Heart left ventricle (tissue), 16 donors: ENCODE measurements at regions not wholly inside any gene's neighbourhood (a gene's known extent, or its start where the extent isn't known, plus 50 kb on each side); places are given as distances from the start of the nearest gene placed in this dataset.

Source experiments
- ATAC-seq, 4 donors: fragments of 200-7000 bp; cut with Tn5 transposase; one replicate each; pipeline ENCODE4 v1.9.1; 2020 to 2022; ENCODE audit warnings: moderate library complexity in 4 of 4, mild to moderate bottlenecking in 3 of 4, moderate number of reproducible peaks in 1 of 4
- DNase-seq, 5 donors: peaks; one replicate each; pipeline ENCODE4 v3.0.0-alpha.2; 2020
- H3K27ac ChIP-seq, 12 donors: fragments of 200-600 bp; sonication (generic) in 4 of 12; one replicate each; pipeline versions ENCODE4 v1.5.0 to v1.8.0; 2016 to 2022; ENCODE audit warnings: mild to moderate bottlenecking in 2 of 12
- H3K27me3 ChIP-seq, 9 donors: fragments of 200-600 bp; sonication (generic) in 2 of 9; one replicate each; pipeline versions ENCODE4 v1.5.1 to v1.8.0; 2016 to 2022; ENCODE audit warnings: mild to moderate bottlenecking in 3 of 9
- H3K36me3 ChIP-seq, 9 donors: fragments of 200-600 bp; sonication (generic) in 2 of 9; one replicate each; pipeline versions ENCODE4 v1.5.0 to v1.8.0; 2018 to 2022; ENCODE audit warnings: mild to moderate bottlenecking in 2 of 9
- H3K4me1 ChIP-seq, 12 donors: fragments of 200-600 bp; sonication (generic) in 4 of 12; one replicate each; pipeline versions ENCODE4 v1.5.0 to v1.8.0; 2016 to 2022; ENCODE audit warnings: mild to moderate bottlenecking in 3 of 12
- H3K4me3 ChIP-seq, 12 donors: fragments of 200-600 bp; sonication (generic) in 4 of 12; one replicate each; pipeline versions ENCODE4 v1.5.0 to v1.8.0; 2017 to 2022; ENCODE audit warnings: mild to moderate bottlenecking in 9 of 12, moderate library complexity in 4 of 12
- H3K9me3 ChIP-seq, 12 donors: fragments of 200-600 bp; sonication (generic) in 4 of 12; one replicate each; pipeline versions ENCODE4 v1.5.0 to v1.8.0; 2016 to 2022; ENCODE audit warnings: mild to moderate bottlenecking in 1 of 12
- POLR2A ChIP-seq, 2 donors: fragments of 450-650 bp; IDR thresholded peaks; one replicate each; pipeline ENCODE4 v1.6.1; 2017; ENCODE audit warnings: antibody characterized with exemption in 2 of 2, mild to moderate bottlenecking in 2 of 2, moderate library complexity in 2 of 2
- WGBS, 4 donors: extraction: QIAGEN DNeasy Blood & Tissue Kit in 2 of 4; methylation state at CpG; one replicate each; pipeline versions ENCODE4 v1.1.5 to v1.1.7; 2013 to 2018; 5-methylcytosine and 5-hydroxymethylcytosine counted together
- intact Hi-C, 10 donors: fragments of 100-400 bp; cut with DNase I; formaldehyde crosslinking; loops; one replicate each; pipeline versions ENCODE4 v1.11.1 to v1.14.2; 2022
- TF ChIP-seq, protein P1 (sequence below), 12 donors: fragments of 200-600 bp; sonication (generic) in 4 of 12; IDR thresholded peaks; one replicate each; pipeline versions ENCODE4 v1.5.0 to v1.8.0; 2018 to 2022; ENCODE audit warnings: antibody characterized with exemption in 12 of 12, mild to moderate bottlenecking in 5 of 12
- donor health status: ischemic (EF 13 %, LVEDD 7.1; RV severe dilation, severe dysfunction).
- donor health status: healthy with polysubstance abuse.
- donor health status: DM: no; HTN: yes; CAD: no.
- donor health status: DM: no; HTN: no; CAD: no.
- donor health status: ischemic (EF 25% LVEDD 6.9; RV normal size, moderate dysfunction).
- donor health status: ischemic (EF 25% LVEDD 5.7; RV mildly dilated, moderate dysfunction).
- donor health status: healthy.
- donor health status: DM: yes; HTN: yes; CAD: no.
- donor health status: ischemic (EF 35%, LVEDD 5.7; RV mildly dilated, moderate dysfunction).
- donor health status: nonischemic (EF 11% LVEDD 7.7; RV severe dilation, severe dysfunction).
- donor health status: DM: yes; HTN: yes; CAD: no.
- donor health status: PGD.
- donor health status: ischemic (EF 29% LVEDD 5.4; RV normal size, mild dysfunction).
- donor health status: nonischemic (EF 23%, LVEDD 6.1; RV moderate dilation, normal function).

- WGBS, 4 donors = 89 to 100% (median 99%) methylated on average over 1 of the region's 1 CpG
- Histone ChIP-seq H3K27ac (no peak overlapping the region), H3K4me3 (no peak overlapping the region), H3K9me3 (no peaks in the 10 kb centered on the region), H3K4me1 (no peaks in the 10 kb centered on the region), H3K36me3 (no peaks in the 10 kb centered on the region), H3K27me3 (no peaks in the 10 kb centered on the region)
- TF ChIP-seq POLR2A (IDR thresholded peaks at IDR 0.05) = no peak
- TF ChIP-seq, protein P1, sequence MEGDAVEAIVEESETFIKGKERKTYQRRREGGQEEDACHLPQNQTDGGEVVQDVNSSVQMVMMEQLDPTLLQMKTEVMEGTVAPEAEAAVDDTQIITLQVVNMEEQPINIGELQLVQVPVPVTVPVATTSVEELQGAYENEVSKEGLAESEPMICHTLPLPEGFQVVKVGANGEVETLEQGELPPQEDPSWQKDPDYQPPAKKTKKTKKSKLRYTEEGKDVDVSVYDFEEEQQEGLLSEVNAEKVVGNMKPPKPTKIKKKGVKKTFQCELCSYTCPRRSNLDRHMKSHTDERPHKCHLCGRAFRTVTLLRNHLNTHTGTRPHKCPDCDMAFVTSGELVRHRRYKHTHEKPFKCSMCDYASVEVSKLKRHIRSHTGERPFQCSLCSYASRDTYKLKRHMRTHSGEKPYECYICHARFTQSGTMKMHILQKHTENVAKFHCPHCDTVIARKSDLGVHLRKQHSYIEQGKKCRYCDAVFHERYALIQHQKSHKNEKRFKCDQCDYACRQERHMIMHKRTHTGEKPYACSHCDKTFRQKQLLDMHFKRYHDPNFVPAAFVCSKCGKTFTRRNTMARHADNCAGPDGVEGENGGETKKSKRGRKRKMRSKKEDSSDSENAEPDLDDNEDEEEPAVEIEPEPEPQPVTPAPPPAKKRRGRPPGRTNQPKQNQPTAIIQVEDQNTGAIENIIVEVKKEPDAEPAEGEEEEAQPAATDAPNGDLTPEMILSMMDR (IDR thresholded peaks at IDR 0.05) = no peak
- ATAC-seq (no peak), DNase-seq (no peak)
- intact Hi-C loops = no loop called here
These were observed 412.1 kb downstream of the CYLC2 start for GRCh38 chr9:103407260-103407659.

DNA sequence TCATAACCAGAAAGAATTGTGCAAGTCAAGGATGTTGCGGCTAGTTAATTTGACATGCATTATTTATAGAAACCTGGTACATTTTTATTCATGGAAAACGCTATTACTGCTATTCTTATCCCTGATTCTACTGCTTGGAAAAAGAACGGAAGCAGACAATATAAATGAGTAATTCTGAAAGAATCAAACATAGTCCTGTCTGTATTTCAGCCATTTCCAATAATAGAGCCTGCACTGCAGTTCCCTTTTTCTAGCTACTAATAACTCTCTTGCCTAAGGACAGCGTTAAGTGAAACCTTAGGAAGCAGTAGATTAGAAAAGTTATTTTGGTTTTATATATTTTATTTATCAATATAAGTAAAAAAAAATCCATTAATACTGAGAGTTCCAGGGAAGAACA lies 414.9 kb downstream of the CYLC2 start:
- no peak overlapping the region for H3K4me3 ChIP-seq
- TF ChIP-seq, protein P1 (IDR thresholded peaks at IDR 0.05) = no peak
- TF ChIP-seq POLR2A (IDR thresholded peaks at IDR 0.05) = no peak
- intact Hi-C loops = no loop called here
- no peaks in the 10 kb centered on the region for H3K9me3 ChIP-seq
- ATAC-seq (no peak), DNase-seq (no peak)
- WGBS, 4 donors = 56 to 66% (median 61%) methylated on average over 4 of the region's 4 CpGs
- no peak overlapping the region for H3K27ac ChIP-seq
- no peaks in the 10 kb centered on the region for H3K27me3 ChIP-seq
- no peaks in the 10 kb centered on the region for H3K36me3 ChIP-seq
- no peaks in the 10 kb centered on the region for H3K4me1 ChIP-seq

DNA sequence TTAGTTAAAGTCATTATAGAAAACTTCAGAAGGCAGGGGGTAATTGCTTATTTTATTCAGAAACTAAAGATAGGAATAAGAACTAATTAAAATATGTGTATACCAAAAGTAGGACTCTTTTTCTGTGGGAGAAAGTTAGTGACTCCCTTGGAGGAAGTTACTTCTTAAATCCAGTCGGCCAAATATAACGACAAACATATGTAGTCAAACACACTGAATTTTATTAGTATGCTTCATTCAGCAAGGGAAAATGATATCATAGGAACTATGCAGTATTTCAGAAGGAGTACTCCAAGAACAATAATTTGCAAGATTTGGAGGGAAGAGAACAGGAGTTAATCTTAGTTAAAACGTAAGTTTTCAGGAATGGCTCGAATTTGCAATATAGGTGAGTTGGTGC lies 432.6 kb downstream of the CYLC2 start:
- Histone ChIP-seq H3K36me3 (no peaks in the 10 kb centered on the region), H3K4me1 (no peaks in the 10 kb centered on the region), H3K27me3 (no peaks in the 10 kb centered on the region), H3K4me3 (no peak overlapping the region), H3K27ac (no peak overlapping the region), H3K9me3 (no peaks in the 10 kb centered on the region)
- 70 to 83% (median 71%) methylated on average over 4 of the region's 4 CpGs for WGBS, 4 donors
- no peak for ATAC-seq
- TF ChIP-seq, protein P1 (IDR thresholded peaks at IDR 0.05) = no peak
- no peak for TF ChIP-seq POLR2A (IDR thresholded peaks at IDR 0.05)
- intact Hi-C loops = no loop called here
- no peak for DNase-seq

DNA sequence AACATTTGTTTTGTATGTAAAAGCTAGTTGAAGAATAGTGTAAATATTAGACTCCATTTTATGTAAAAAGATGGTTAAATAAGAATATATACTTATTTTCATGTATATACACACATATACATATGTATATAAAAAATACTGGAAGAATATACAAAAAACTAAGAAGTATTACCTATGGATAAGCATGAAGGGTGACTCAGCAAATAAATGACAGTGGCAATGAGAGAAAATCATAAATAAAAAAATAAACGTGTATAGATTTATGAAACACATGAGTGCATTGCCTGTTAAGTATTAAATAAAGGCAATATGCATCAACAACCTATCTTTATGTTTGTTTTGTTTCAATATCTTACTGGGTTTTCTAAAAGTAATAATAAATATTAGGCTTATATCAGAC lies 435.3 kb downstream of the CYLC2 start:
- no peak overlapping the region for H3K27ac ChIP-seq
- DNase-seq (no peak), ATAC-seq (no peak)
- intact Hi-C loops = no loop called here
- H3K36me3 ChIP-seq = no peaks in the 10 kb centered on the region
- no peaks in the 10 kb centered on the region for H3K27me3 ChIP-seq
- H3K4me1 ChIP-seq = no peaks in the 10 kb centered on the region
- H3K4me3 ChIP-seq = no peak overlapping the region
- H3K9me3 ChIP-seq = peaks cover 0 to 8% (median 0%) of the 10 kb centered on the region in 12 donors
- no peak for TF ChIP-seq POLR2A (IDR thresholded peaks at IDR 0.05)
- TF ChIP-seq, protein P1 (IDR thresholded peaks at IDR 0.05) = no peak
- WGBS, 4 donors = 42 to 62% (median 52%) methylated on average over 1 of the region's 1 CpG
